ENCODE measurements at regions not wholly inside any gene's neighbourhood (a gene's known extent, or its start where the extent isn't known, plus 50 kb on each side); places are given as distances from the start of the nearest gene placed in this dataset.
"Not testable (repeated sequence)": the region's sequence is repeated elsewhere in the genome, so short reads cannot be mapped to it uniquely, and the experiment has no call there.

DNA sequence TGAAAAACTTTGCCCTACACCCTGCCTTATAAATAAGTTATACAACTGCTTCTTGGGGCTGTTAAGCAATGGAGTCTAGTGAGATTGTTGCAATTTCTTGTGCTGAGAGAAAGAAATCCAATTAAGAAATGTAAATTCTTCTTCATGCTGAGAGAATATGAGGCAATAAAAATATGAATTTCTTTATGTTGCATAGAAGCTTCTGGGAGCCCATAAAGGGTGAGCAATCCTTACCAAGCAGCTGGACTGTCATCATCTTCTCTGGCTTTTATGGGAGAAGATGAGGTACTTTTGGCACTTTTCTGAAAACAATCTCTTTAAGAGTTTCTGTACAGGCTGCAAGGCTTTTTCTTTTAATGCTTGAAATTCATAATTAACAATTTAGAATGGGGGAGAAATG, 204.3 kb downstream of the DMRTA1 start:
- Histone ChIP-seq H3K9ac (ENCODE audit: low read length) (no peak overlapping the region), H3K9me3 (ENCODE audit: control insufficient read depth, low read depth, low read length) (no peaks in the 10 kb centered on the region), H3K36me3 (ENCODE audit: control insufficient read depth, low read depth, low read length) (no peaks in the 10 kb centered on the region), H3K27ac (ENCODE audit: low read length) (no peak overlapping the region), H3K4me1 (ENCODE audit: control insufficient read depth, low read depth, low read length) (no peaks in the 10 kb centered on the region), H3K27me3 (ENCODE audit: control insufficient read depth, insufficient read depth, low read length) (no peaks in the 10 kb centered on the region), H3K4me3 (ENCODE audit: low read length) (no peak overlapping the region)

DNA sequence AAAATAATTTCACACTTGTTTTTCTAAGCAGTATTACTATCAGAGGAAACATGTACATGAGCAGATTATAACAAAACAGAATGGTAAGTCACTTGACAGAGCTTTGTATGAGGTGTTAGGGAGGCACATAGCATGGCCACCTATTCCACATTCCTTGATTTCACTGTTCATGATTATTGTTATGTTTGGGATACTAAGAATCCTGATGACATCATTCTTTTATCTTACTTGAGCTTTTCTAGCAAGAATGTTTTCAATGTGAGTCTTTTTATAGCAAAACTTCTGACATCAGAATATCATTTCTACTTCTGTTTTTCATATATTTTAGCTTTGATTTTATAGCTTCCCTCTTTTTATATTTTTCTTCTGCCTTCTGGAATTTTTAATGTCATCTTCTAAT, 208.2 kb downstream of the DMRTA1 start:
- Histone ChIP-seq H3K9ac (ENCODE audit: low read length) (no peak overlapping the region), H3K27ac (ENCODE audit: low read length) (no peak overlapping the region), H3K4me1 (ENCODE audit: control insufficient read depth, low read depth, low read length) (no peaks in the 10 kb centered on the region), H3K27me3 (ENCODE audit: control insufficient read depth, insufficient read depth, low read length) (no peaks in the 10 kb centered on the region), H3K36me3 (ENCODE audit: control insufficient read depth, low read depth, low read length) (no peaks in the 10 kb centered on the region), H3K4me3 (ENCODE audit: low read length) (no peak overlapping the region), H3K9me3 (ENCODE audit: control insufficient read depth, low read depth, low read length) (no peaks in the 10 kb centered on the region)

DNA sequence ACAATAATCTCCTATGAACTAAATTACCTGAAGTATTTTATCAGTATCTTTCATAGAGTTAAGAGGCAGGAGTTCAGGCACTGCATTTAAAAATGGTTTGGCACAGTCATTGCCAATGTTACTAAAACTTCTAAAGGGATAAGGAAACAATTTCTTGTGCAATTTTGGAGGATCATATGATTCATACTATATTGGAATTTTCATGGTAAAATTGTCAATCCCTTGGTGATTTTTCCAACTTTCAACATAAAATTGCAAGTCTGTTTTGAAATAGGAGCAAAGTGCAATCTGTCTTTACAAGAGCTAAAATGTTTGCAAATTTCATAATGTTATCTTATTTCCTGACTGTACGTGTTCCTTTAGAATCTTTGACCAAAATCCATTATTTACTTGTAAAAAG, 211.1 kb downstream of the DMRTA1 start:
- Histone ChIP-seq H3K27ac (ENCODE audit: low read length) (no peak overlapping the region), H3K9me3 (ENCODE audit: control insufficient read depth, low read depth, low read length) (no peaks in the 10 kb centered on the region), H3K4me1 (ENCODE audit: control insufficient read depth, low read depth, low read length) (no peaks in the 10 kb centered on the region), H3K9ac (ENCODE audit: low read length) (no peak overlapping the region), H3K27me3 (ENCODE audit: control insufficient read depth, insufficient read depth, low read length) (no peaks in the 10 kb centered on the region), H3K36me3 (ENCODE audit: control insufficient read depth, low read depth, low read length) (no peaks in the 10 kb centered on the region), H3K4me3 (ENCODE audit: low read length) (no peak overlapping the region)

DNA sequence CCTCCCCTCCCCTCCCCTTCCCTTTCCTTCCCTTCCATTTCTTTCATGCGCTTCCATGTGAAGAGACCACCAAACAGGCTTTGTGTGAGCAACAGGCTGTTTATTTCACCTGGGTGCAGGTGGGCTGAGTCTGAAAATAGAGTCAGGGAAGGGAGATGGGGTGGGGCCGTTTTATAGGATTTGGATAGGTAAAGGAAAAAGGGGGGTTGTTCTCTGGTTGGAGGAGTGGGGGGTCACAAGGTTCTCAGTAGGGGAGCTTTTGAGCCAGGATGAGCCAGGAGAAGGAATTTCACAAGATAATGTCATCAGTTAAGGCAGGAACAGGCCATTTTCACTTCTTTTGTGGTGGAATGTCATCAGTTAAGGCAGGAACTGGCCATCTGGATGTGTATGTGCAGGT, 211.9 kb downstream of the DMRTA1 start:
- not testable (repeated sequence) for H3K4me3 ChIP-seq (ENCODE audit: low read length); H3K27me3 ChIP-seq (ENCODE audit: control insufficient read depth, insufficient read depth, low read length); H3K4me1 ChIP-seq (ENCODE audit: control insufficient read depth, low read depth, low read length); H3K9me3 ChIP-seq (ENCODE audit: control insufficient read depth, low read depth, low read length); H3K27ac ChIP-seq (ENCODE audit: low read length); H3K36me3 ChIP-seq (ENCODE audit: control insufficient read depth, low read depth, low read length); H3K9ac ChIP-seq (ENCODE audit: low read length)

DNA sequence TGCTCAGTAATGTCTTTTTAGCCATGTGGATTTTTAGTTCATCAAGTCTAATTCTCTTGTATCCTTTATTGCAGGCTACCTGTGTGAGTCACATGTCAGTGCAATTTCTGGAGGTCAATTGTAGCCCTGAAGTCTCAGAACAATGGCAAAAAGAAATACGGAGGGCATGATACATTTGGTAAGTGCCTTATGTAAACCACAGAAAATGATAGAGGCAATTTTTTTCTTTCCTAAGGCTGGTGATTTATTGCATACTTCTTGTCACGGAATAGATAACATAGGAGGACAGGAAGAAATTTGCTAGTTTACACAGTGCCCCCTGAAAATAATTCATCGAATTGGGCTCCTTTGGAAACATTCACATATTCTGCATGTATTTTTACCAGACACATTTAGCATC, 235.9 kb downstream of the DMRTA1 start:
- no peaks in the 10 kb centered on the region for H3K36me3 ChIP-seq (ENCODE audit: control insufficient read depth, low read depth, low read length)
- peaks cover 7% of the 10 kb centered on the region for H3K4me1 ChIP-seq (ENCODE audit: control insufficient read depth, low read depth, low read length)
- H3K27me3 ChIP-seq (ENCODE audit: control insufficient read depth, insufficient read depth, low read length), result no peaks in the 10 kb centered on the region
- H3K4me3 ChIP-seq (ENCODE audit: low read length), result no peak overlapping the region
- no peak overlapping the region for H3K27ac ChIP-seq (ENCODE audit: low read length)
- H3K9me3 ChIP-seq (ENCODE audit: control insufficient read depth, low read depth, low read length), result no peaks in the 10 kb centered on the region
- no peak overlapping the region for H3K9ac ChIP-seq (ENCODE audit: low read length)

DNA sequence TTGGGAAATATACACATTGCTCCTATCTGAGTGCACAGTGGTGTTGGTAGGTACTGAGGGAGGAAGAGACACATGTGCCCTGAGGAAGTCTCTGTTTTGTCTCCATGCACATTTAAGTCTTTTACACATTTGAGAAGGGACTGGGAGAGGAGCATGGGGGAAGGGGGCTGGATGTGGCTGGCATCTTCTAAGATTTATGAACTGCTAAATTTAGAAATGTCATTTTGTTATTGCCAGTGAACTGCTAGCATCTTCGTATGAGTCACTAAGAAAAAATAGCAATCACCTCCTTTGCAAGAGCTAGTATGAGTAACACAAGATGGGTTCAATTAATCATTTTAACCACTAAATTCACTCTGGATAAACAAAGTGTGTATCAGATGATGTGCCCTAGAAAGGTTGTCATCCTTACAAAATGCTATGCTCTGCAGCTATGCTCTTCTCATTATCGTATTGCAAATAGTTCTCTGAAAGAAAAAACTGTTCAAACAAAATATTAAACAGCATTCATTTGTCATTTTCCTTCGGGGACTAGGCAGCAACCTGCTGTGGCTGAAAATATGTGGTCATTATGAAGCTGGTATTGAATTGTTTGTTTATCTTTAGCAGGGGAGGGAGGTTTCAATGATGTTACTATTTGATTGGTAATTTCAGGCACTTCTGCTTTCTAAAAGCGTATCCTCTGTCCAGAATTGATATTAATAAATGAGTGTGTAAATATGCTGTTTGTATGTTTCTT, 236.5 kb downstream of the DMRTA1 start:
- Histone ChIP-seq H3K9ac (ENCODE audit: low read length) (no peak overlapping the region), H3K36me3 (ENCODE audit: control insufficient read depth, low read depth, low read length) (no peaks in the 10 kb centered on the region), H3K9me3 (ENCODE audit: control insufficient read depth, low read depth, low read length) (no peaks in the 10 kb centered on the region), H3K4me1 (ENCODE audit: control insufficient read depth, low read depth, low read length) (peaks cover 7% of the 10 kb centered on the region), H3K27ac (ENCODE audit: low read length) (no peak overlapping the region), H3K4me3 (ENCODE audit: low read length) (no peak overlapping the region), H3K27me3 (ENCODE audit: control insufficient read depth, insufficient read depth, low read length) (no peaks in the 10 kb centered on the region)

DNA sequence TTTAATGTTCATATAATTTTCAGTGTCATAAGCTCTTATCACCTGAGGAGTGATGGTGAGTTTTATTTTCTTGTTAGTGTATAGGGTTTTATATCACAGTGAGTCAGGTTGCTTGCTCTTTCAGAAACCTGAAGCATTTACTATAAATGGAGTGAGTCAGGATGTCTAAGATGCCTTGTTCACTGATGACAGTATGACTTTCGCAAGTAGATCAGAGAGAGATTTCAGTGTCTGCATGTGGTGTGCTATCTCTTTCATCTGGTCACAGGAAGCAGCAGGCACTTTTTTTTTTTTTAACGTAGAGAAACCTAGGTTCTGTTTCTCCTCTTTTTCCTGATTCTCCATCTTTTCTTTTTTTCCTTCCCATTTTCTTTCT, 237.1 kb downstream of the DMRTA1 start:
- Histone ChIP-seq H3K27me3 (ENCODE audit: control insufficient read depth, insufficient read depth, low read length) (no peaks in the 10 kb centered on the region), H3K9me3 (ENCODE audit: control insufficient read depth, low read depth, low read length) (no peaks in the 10 kb centered on the region), H3K4me3 (ENCODE audit: low read length) (no peak overlapping the region), H3K36me3 (ENCODE audit: control insufficient read depth, low read depth, low read length) (no peaks in the 10 kb centered on the region), H3K9ac (ENCODE audit: low read length) (no peak overlapping the region), H3K4me1 (ENCODE audit: control insufficient read depth, low read depth, low read length) (peaks cover 7% of the 10 kb centered on the region), H3K27ac (ENCODE audit: low read length) (no peak overlapping the region)

DNA sequence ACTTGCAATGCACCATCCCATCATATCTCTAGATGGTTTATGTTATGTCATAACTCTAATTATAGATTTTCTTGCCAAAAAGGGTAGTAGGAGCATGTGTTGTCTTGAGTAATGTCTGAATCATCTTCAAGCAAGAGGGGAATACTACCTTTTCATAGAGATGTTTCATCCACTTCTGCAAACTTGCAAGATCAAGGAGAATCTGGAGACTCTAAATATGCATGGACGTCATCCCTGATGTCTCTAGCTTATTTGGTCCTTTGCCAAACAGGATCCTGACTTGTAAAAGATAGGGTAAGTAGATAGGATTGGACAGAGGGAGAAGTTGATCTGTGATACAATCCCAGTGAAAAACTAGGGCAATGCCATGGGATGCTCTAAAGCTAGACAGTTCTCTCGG, 246.5 kb downstream of the DMRTA1 start:
- no peak overlapping the region for H3K27ac ChIP-seq (ENCODE audit: low read length)
- no peak overlapping the region for H3K9ac ChIP-seq (ENCODE audit: low read length)
- H3K27me3 ChIP-seq (ENCODE audit: control insufficient read depth, insufficient read depth, low read length), result no peaks in the 10 kb centered on the region
- H3K9me3 ChIP-seq (ENCODE audit: control insufficient read depth, low read depth, low read length), result no peaks in the 10 kb centered on the region
- no peaks in the 10 kb centered on the region for H3K4me1 ChIP-seq (ENCODE audit: control insufficient read depth, low read depth, low read length)
- H3K36me3 ChIP-seq (ENCODE audit: control insufficient read depth, low read depth, low read length), result no peaks in the 10 kb centered on the region
- no peak overlapping the region for H3K4me3 ChIP-seq (ENCODE audit: low read length)

DNA sequence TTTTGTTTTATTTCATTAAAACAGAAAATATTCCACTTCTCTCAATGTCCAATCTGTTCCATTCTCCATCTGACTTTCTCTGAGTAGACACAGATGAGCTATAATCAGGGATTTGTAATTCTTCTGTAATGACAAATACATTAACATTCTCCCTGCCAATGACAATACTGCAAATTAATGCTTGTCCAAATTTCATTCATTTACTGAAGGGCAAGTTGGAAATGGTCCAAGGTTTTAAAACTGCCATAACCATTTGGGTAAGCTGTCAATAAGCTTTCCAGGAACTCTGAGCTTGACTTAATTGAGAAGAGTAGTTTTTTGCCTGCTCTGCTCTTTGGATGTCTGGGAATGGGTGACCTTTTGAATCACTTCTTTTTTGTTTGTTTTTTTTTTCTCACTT, 253.5 kb downstream of the DMRTA1 start:
- no peak overlapping the region for H3K9ac ChIP-seq (ENCODE audit: low read length)
- H3K9me3 ChIP-seq (ENCODE audit: control insufficient read depth, low read depth, low read length), result no peaks in the 10 kb centered on the region

DNA sequence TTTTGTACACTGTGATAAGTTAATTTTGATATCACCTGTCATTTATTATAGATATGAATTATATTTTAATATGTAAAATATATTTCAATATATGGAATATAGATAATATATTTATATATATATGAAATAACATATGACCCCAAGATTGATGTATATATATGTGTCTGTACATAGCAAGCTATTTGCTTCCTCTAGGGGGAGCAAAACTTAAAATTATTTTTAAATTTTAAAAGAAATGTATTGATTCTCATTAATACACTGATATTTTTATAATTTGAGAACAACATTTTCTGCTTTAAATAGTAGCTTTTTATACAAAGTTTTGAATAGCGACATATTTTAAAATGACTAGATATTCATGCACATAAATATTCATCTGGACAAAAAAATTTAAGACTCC, 272.0 kb downstream of the DMRTA1 start:
- H3K27ac ChIP-seq (ENCODE audit: low read length), result no peak overlapping the region

More for the DNA sequence above, 253.5 kb downstream of the DMRTA1 start:
- no peaks in the 10 kb centered on the region for H3K36me3 ChIP-seq (ENCODE audit: control insufficient read depth, low read depth, low read length)
- no peak overlapping the region for H3K4me3 ChIP-seq (ENCODE audit: low read length)
- H3K27me3 ChIP-seq (ENCODE audit: control insufficient read depth, insufficient read depth, low read length), result no peaks in the 10 kb centered on the region
- H3K27ac ChIP-seq (ENCODE audit: low read length), result no peak overlapping the region
- H3K4me1 ChIP-seq (ENCODE audit: control insufficient read depth, low read depth, low read length), result no peaks in the 10 kb centered on the region

DNA sequence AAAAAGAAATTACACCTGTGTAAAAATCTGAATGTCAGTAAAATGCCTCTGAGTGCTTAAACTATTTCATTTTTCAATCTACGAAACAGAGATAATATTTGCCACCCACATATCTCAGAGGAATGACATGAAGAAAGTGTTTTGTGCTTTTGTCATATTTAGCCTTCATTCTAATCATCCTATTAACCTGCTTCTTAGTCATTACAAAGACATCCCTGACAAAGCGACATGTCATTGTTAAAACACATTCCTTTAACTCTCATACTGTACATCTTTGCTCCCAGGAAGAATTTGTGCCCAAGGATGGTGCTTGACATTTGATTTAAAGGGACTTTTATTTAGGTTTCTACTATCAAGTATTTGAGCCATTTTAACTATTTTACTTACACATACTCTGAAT, 275.9 kb downstream of the DMRTA1 start:
- no peaks in the 10 kb centered on the region for H3K4me1 ChIP-seq (ENCODE audit: control insufficient read depth, low read depth, low read length)
- no peak overlapping the region for H3K27ac ChIP-seq (ENCODE audit: low read length)
- H3K4me3 ChIP-seq (ENCODE audit: low read length), result no peak overlapping the region
- H3K36me3 ChIP-seq (ENCODE audit: control insufficient read depth, low read depth, low read length), result no peaks in the 10 kb centered on the region
- H3K27me3 ChIP-seq (ENCODE audit: control insufficient read depth, insufficient read depth, low read length), result no peaks in the 10 kb centered on the region
- H3K9ac ChIP-seq (ENCODE audit: low read length), result no peak overlapping the region
- no peaks in the 10 kb centered on the region for H3K9me3 ChIP-seq (ENCODE audit: control insufficient read depth, low read depth, low read length)

More for the DNA sequence above, 272.0 kb downstream of the DMRTA1 start:
- no peak overlapping the region for H3K4me3 ChIP-seq (ENCODE audit: low read length)
- no peaks in the 10 kb centered on the region for H3K9me3 ChIP-seq (ENCODE audit: control insufficient read depth, low read depth, low read length)
- H3K36me3 ChIP-seq (ENCODE audit: control insufficient read depth, low read depth, low read length), result no peaks in the 10 kb centered on the region
- H3K4me1 ChIP-seq (ENCODE audit: control insufficient read depth, low read depth, low read length), result no peaks in the 10 kb centered on the region
- H3K27me3 ChIP-seq (ENCODE audit: control insufficient read depth, insufficient read depth, low read length), result no peaks in the 10 kb centered on the region
- no peak overlapping the region for H3K9ac ChIP-seq (ENCODE audit: low read length)

DNA sequence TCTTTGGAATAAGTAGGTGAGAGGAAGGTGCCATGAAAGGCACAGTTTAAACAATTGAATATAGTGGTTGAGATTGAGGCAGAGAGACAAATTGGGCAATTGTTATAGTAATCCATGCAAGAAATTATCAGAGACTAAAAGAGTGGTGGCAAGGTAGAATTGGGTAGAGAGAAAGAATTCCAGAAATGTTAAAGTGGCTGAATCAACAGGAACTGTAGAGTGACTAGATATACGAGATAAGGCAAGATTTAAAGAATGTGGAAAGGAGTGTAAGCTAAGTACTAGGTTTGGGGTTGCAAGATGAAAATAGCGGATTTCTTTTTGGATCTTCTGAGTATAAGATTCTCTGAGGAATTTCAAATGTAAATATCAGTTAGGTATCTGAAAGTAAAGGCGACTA, 285.2 kb downstream of the DMRTA1 start:
- Histone ChIP-seq H3K27ac (ENCODE audit: low read length) (no peak overlapping the region), H3K4me1 (ENCODE audit: control insufficient read depth, low read depth, low read length) (no peaks in the 10 kb centered on the region), H3K9ac (ENCODE audit: low read length) (no peak overlapping the region), H3K4me3 (ENCODE audit: low read length) (no peak overlapping the region), H3K36me3 (ENCODE audit: control insufficient read depth, low read depth, low read length) (no peaks in the 10 kb centered on the region), H3K9me3 (ENCODE audit: control insufficient read depth, low read depth, low read length) (no peaks in the 10 kb centered on the region), H3K27me3 (ENCODE audit: control insufficient read depth, insufficient read depth, low read length) (no peaks in the 10 kb centered on the region)
